Fibroblast of the conjunctiva (primary cell): ENCODE measurements at regions not wholly inside any gene's neighbourhood (a gene's known extent, or its start where the extent isn't known, plus 50 kb on each side); places are given as distances from the start of the nearest gene placed in this dataset.
"Not testable (repeated sequence)": the region's sequence is repeated elsewhere in the genome, so short reads cannot be mapped to it uniquely, and the experiment has no call there.

ENCODE experiments used
- DNase-seq: peaks from one replicate; pipeline ENCODE4 v3.0.0-alpha.2; 2010; ENCODE audit warnings: low read depth

- DNase-seq = peak; percentile 17
These were observed 118.8 kb upstream of the PBX1 start for GRCh38 chr1:164440232-164440631.

GRCh38 chr1:164443166-164443565 lies 115.8 kb upstream of the PBX1 start:
- no peak for DNase-seq

DNA sequence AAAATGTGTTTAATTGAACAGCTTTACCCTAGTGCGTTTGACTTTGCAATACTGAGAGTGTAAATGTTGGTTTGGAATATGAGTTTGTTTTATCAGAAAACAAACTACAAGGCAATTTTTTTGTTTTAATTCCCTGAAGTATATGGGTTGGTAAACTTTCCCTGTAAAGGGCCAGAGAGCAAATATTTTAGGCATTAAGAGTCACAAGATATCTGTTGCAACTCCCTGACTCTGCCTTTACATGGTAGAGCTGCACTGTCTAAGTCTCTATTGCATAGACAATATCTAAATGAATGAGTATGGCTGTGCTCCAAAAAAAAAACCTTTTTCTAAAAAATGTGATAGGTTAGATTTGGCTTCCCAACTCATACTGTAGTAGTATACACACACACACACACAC lies 115.1 kb upstream of the PBX1 start:
- no peak for DNase-seq

- DNase-seq = no peak
These were observed 113.0 kb upstream of the PBX1 start for GRCh38 chr1:164446020-164446419.

DNA sequence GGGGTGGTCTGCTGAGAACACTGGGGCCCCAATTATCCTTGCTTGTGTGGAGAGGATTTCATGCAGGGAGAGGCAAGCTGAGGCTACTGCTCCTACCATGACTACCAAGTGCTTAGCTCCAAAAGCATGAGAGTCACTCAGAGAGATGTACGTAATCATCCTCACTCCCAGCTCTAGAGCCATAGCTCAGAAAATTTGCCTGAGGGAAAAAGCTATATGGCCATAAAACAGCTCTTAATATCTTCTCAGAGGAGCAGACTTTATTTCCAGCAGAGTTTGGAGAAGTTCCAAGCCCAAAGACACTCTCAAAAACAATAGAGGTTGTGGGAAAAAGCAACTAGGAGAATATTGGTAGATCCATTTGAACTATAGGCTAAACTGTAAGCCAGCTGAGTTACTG lies 106.4 kb upstream of the PBX1 start:
- DNase-seq = no peak

DNA sequence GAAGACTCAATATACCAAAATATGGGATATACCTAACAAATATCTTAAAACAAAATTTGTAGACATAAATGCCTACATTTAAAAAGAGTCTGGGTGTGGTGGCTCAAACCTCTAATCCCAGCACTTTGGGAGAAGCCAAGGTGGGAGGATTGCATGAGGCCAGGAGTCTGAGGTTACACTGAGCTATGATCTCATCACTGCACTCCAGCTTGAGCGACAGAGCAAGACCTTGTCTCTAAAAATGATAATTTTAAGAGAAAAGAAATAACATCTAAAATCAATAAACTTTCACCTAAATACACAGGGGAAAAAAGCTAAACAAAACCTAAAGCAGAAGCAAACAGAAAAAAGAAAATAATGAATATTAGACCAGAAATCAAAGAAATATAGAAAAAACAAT lies 102.7 kb upstream of the PBX1 start:
- DNase-seq = no peak

DNA sequence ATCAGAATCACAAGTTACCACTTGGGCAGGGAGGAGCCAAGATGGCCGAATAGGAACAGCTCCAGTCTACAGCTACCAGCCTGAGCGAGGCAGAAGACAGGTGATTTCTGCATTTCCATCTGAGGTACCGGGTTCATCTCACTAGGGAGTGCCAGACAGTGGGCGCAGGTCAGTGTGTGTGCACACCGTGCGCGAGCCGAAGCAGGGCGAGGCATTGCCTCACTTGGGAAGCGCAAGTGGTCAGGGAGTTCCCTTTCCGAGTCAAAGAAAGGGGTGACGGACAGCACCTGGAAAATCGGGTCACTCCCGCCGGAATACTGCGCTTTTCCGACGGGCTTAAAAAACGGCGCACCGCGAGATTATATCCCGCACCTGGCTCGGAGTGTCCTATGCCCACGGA lies 99.8 kb upstream of the PBX1 start:
- DNase-seq = not testable (repeated sequence)

DNA sequence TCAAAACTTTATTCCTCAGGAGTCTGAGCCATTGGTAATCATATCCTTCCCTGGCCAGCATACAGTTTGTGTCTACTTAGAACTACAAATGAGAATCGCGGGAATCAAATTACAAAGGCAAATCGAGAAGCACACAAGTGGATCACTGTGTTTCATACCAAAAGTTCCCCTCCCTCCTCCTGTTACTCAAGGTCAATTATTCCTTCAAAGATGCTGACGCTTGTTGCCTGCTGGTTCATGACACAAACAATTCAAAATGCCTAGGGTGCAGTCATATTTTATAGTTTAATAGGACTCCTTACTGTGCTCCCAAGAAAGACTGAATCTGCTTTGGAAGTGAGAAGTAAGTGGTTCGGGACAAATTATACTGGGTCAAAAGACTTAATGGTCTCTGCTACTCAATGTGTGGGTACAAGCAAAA lies 93.0 kb upstream of the PBX1 start:
- no peak for DNase-seq

DNA sequence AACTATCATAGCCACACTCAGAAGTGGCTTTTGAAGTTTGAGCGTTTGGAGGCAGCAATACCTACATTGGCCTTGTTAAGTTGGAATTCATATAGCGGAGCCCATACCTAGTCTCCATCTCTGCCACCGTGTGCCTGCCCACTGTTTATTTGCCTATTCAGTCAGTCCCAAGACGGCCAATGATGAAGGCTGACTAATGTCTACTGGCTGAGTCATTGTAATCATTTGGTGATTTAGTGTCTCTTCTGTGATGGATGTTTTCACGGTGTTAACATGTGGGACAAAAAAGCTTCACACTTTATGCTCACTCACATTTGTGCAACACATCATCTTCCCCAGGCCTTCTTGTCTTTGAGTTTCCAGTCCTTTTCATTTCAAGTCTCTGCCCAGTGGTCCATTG lies 92.6 kb upstream of the PBX1 start:
- DNase-seq = no peak

DNA sequence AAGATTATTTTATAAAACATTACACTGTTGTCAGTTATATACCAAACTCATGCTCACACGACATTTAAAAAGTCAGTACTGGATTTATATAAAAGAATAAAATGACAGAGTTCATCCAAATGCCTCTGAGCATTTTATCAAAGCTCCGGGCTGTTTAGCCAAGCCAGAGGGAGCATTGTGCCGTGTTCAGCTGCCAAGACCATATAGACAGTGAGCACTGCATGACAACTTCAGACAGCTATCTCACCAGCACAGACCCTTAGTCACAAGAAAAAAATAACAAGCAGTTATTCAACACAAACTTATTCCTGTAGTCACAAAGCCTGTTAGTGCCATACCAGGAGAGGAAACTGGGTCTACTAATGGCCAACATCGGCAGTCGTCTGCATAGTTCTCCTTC lies 88.0 kb upstream of the PBX1 start:
- DNase-seq = no peak

- DNase-seq = no peak
These were observed 86.1 kb upstream of the PBX1 start for GRCh38 chr1:164472841-164473240.

DNA sequence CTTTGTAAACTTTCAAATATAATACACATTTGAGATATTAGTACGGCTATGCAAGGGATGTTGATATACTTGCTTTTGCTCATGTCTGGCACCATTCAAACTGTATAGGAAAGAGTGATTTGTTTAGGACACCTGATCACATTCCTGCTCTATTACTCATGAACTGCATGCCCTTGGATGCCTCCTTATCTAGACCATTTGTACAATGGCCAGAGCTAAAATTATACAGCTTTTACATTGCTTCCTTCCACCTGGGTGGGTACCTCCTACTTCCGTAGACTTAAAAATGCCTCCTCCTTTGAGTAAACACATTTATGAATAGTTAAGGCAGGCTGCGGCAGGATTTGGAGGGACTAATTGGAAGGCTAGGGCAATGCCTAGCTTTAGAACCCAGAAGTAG lies 85.4 kb upstream of the PBX1 start:
- DNase-seq = no peak

DNA sequence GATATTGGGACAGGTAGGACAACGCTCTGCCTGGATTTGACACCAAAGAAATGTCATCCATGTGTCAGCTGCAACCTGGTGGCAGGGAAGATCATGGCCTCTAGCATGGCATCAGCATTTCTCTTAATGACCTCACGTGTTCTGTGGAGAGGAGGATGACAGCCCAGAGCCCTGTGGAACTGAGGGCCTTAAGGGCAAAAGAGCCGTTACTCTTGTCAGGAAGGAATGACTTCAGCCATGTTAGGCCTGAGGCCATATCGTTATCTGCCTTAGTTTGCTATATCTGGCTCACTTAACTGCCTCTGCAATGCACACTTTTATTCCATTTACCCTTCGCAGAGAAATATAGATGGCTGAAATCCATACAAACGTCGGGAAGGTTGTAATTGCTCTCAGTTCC lies 83.2 kb upstream of the PBX1 start:
- no peak for DNase-seq

DNA sequence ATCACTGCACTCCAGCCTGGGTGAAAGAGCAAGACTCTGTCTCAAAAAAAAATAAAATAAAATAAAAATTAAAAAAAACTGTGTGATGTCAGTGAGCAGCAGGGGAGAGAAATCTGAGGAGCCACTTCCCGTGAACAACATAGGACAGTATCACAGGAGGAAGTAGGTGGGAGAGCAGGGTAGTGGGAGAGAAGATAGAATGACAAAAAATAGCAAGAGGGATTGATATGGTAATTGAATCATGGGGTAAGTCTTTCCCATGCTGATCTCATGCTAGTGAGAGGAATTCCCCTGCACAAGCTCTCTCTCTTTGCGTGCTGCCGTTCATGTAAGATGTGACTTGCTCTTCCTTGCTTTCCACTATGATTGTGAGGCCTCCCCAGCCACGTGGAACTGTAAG lies 81.6 kb upstream of the PBX1 start:
- DNase-seq = no peak

GRCh38 chr1:164479242-164479641 lies 79.7 kb upstream of the PBX1 start:
- no peak for DNase-seq

DNA sequence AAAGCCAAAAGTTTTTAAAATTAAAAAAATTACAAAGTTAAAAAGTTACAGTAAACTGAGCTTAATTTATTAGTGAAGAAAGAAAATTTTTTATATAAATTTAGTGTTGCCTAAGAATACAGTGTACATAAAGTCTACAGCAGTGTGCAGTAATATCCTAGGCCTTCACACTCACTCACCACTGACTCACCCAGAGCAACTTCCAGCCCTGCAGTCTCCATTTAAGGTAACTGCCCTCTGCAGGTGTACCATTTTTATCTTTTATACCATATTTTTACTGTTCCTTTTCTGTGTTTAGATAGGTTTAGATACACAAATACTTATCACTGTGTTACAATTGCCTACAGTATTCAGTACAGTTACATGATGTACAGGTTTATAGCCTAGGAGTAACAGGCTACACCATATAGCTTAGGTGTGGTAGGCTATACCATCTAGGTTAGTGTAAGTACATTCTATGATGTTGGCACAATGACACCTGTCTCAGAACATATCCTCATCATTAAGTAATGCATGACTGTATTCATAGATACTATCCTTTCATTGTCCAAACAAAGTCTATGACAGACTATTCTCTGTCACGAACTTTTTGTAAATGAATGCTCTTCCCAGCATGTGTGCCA lies 78.6 kb upstream of the PBX1 start:
- DNase-seq = no peak

GRCh38 chr1:164495905-164496304 lies 63.1 kb upstream of the PBX1 start:
- no peak for DNase-seq

DNA sequence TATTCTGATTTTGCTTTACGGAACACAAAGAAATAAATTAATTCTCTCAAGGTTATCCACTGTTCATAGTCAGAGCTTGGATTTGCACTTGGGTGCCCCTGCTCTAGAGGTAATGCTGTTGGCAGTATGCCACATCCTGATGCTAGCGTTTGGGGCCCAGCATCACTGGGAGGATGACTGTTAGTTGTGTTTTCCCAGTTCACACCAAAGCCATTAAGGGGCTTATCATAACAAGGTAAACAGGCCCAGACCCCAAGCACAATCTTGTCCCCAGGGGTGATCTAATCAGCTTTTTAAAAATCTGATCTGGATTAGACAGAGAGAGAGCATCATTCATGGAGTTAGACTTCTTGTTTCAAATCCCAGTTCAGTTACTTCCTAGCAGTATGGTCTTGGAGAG lies 60.2 kb upstream of the PBX1 start:
- no peak for DNase-seq

GRCh38 chr1:164504749-164505148 lies 54.2 kb upstream of the PBX1 start:
- no peak for DNase-seq
